ENCODE measurements at regions not wholly inside any gene's neighbourhood (a gene's known extent, or its start where the extent isn't known, plus 50 kb on each side); places are given as distances from the start of the nearest gene placed in this dataset.

- TF ChIP-seq CTCF (IDR thresholded peaks at IDR 0.05) (no peak), POLR2A (IDR thresholded peaks at IDR 0.05) (no peak)
Measured at GRCh38 chr10:62590306-62590705, 214.2 kb upstream of the ADO start.

Measured in body of pancreas (tissue), 4 donors.